ENCODE measurements at regions not wholly inside any gene's neighbourhood (a gene's known extent, or its start where the extent isn't known, plus 50 kb on each side); places are given as distances from the start of the nearest gene placed in this dataset.

DNA sequence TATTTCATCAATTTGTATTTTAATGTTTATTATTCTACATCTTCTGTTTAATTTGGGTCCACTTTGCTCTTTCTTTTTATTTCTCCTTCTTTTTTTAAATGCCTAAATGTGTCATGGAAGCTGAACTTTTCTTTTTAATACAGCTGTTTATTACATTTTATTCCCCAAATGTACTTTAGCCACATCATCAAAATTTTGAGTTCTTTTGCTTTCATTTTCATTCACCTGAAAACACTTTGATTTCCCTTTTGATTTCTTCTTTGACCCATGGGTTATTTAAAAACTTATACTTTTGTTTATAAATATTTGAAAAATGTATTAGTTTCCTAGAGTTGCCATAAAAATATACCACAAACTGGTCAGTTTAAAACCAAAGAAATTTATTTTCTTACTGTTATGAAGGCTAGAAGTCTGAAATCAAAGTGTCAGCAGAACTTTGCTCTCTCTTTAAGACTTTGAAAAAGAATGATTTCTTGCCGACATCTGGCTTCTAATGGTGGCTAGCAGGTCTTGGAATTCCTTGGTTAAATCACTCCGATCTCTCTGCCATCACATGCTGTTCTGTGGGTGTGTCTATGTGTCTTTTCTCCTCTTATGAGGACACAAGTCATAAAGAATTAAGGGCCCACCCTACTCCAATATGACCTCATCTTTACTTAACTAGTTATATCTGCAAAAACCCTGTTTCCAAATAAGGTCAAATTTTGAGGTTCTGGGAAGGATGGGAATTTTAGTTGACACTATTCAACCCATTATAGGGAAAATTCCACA lies 225.5 kb downstream of the ANKRD7 start:
- TF ChIP-seq, protein P1, sequence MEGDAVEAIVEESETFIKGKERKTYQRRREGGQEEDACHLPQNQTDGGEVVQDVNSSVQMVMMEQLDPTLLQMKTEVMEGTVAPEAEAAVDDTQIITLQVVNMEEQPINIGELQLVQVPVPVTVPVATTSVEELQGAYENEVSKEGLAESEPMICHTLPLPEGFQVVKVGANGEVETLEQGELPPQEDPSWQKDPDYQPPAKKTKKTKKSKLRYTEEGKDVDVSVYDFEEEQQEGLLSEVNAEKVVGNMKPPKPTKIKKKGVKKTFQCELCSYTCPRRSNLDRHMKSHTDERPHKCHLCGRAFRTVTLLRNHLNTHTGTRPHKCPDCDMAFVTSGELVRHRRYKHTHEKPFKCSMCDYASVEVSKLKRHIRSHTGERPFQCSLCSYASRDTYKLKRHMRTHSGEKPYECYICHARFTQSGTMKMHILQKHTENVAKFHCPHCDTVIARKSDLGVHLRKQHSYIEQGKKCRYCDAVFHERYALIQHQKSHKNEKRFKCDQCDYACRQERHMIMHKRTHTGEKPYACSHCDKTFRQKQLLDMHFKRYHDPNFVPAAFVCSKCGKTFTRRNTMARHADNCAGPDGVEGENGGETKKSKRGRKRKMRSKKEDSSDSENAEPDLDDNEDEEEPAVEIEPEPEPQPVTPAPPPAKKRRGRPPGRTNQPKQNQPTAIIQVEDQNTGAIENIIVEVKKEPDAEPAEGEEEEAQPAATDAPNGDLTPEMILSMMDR (IDR thresholded peaks at IDR 0.05) = no peak
- TF ChIP-seq POLR2A (IDR thresholded peaks at IDR 0.05) (no peak), POLR2AphosphoS5 (IDR thresholded peaks at IDR 0.05; ENCODE audit: insufficient read depth in 1 of 2, low read depth in 1 of 2) (no peak)

Measured in vagina (tissue), 2 donors.